LNCaP clone FGC (cell line): ENCODE measurements at regions not wholly inside any gene's neighbourhood (a gene's known extent, or its start where the extent isn't known, plus 50 kb on each side); places are given as distances from the start of the nearest gene placed in this dataset.
"Not testable (repeated sequence)": the region's sequence is repeated elsewhere in the genome, so short reads cannot be mapped to it uniquely, and the experiment has no call there.

Experiments
- DNase-seq: peaks from one replicate; pipeline ENCODE4 v3.0.0-alpha.2; 2011; ENCODE audit warnings: low read depth
- H3K4me3 ChIP-seq: 2 replicates; pipeline ENCODE4 v1.5.1; 2011; ENCODE audit warnings: mild to moderate bottlenecking, low read depth, low read length, control low read depth

- H3K4me3 ChIP-seq, DNase-seq: not testable (repeated sequence)
Measured at GRCh38 chr21:9011916-9012315, 1509.5 kb upstream of the TPTE start.

GRCh38 chr21:9013502-9014242, 1507.7 kb upstream of the TPTE start:
- DNase-seq, H3K4me3 ChIP-seq: not testable (repeated sequence)

DNA sequence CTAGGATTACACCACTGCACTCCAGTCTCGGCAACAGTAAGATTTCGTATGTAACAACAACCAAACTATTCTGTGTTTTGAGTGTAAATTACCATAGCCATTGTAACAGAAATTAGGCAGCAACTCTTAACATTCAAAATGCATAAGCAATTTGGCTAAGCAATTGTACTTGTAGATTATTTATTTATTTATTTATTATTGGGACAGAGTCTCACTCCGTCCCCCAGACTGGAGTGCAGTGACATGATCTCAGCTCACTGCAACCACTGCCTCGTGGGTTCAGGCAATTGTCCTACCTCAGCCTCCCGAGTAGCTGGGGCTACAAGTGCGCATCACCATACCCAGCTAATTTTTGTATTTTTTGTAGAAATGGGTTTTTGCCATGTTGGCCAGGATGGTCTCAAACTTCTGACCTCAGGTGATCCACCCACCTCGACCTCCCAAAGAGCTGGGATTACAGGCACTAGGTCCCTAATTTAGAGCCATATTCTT, 1507.1 kb upstream of the TPTE start:
- not testable (repeated sequence) for H3K4me3 ChIP-seq, DNase-seq

DNA sequence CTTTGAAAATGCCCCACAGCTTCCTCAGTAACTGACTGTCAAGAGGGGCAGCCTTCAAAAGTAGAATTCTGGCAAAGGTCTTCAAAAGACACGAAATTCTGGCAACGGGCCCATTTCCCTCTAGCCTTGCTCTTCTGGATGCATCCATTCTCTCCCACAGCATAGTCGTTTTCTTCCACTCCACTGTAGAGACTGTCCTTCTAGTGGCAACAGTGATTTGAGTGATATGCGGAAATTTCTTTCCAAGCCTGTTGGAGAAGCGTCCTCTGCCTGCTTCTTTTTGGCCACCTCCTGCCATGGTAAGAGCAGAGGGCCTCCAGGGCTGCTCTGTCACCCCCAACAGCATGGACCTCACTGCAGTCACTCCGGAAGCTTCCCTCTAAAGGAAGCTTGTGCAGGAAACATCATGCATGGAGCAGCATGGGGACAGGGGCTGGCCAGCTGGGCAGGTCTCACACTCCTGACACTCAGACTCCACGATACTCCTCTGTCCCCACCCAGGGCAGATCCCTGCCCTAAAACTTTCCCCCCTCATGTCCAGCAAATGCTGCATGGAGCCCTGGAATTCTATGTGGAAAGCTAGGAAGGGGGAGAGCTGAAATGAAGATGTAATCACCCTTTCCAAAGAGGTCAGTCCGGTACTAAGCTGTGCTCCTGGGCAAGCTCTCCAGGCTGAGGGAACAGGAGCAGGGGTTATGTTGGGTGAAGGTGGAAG, 1505.7 kb upstream of the TPTE start:
- H3K4me3 ChIP-seq, DNase-seq: not testable (repeated sequence)

DNA sequence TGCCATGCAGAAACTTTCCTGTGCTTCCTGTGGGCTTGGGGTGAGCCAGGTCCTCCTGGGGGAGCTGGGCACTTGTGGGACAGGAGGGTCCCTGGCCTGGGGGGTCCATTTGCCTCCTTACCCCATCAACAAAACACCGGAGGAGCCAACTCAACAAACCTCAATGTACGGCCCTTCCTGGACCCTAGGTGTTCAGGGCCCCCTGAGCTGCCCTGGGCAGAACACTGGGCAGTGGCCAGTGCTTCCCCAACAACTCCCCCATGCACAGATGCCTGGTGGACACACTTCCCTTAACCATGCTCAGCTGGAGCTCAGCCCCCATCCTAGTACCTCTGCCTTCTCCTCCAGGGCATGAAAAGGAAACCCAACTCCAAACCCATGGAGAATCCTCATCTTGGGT, 1504.2 kb upstream of the TPTE start:
- DNase-seq, H3K4me3 ChIP-seq: not testable (repeated sequence)

DNA sequence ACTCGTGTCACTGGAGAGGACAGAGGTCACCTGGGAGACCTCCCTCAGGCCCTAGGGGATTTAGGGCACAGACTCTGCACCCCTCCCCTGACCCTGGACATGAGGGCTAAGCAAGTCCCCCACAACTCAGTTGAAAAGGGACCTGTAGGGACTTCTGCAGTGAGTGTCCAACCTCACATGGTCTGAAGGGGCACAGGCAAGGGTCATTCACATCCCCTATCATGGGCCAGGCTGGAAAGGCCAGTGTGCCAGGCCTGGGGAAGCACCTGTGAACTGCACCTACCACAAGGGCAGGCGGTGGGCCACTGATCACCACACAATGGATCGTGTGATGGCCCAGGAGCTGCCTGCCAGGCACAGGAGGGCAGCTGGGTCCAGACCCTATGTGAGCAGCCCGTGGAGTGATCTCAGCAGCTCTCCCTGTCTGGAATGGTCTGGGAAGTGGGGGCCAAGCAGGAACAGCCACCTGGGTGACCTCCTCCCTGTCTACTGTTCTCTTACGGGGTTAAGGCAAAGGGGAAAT, 1502.6 kb upstream of the TPTE start:
- H3K4me3 ChIP-seq, DNase-seq: not testable (repeated sequence)

DNA sequence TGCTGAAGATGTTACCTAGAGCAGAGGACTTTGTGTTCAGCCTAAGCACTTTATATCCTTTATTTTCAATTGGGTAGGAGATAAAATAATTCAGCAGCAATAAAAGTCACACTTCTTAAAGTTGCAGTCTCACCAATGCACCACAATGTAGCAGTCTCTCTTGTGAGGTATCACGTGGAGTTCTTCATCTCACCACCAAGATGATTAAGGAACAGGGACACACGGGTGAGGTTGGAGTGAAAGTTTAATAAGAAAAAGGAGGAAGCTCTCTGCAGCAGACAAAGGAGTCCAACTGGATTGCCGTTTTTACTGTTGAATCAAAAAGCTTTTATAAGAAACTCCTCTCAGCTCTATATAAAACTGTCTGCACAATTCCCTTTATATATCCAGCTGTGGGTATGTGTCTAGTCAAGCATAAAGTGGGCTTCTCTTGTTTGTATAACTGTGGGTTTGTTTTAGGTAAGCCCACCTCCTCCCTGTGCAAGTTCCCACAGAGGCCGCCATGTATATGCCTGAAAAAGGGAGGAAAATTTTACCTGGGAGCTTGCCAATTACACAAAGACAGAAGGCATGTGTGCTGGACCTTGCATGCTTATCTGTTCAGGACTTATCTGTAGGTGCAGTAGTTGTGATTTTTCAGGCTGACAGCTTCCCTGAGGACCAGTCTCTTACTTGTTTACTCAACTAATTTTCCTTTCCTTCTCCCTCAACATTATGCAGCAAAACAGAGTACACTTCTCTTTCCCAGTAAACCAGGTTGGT, 1497.2 kb upstream of the TPTE start:
- DNase-seq, H3K4me3 ChIP-seq: not testable (repeated sequence)

DNA sequence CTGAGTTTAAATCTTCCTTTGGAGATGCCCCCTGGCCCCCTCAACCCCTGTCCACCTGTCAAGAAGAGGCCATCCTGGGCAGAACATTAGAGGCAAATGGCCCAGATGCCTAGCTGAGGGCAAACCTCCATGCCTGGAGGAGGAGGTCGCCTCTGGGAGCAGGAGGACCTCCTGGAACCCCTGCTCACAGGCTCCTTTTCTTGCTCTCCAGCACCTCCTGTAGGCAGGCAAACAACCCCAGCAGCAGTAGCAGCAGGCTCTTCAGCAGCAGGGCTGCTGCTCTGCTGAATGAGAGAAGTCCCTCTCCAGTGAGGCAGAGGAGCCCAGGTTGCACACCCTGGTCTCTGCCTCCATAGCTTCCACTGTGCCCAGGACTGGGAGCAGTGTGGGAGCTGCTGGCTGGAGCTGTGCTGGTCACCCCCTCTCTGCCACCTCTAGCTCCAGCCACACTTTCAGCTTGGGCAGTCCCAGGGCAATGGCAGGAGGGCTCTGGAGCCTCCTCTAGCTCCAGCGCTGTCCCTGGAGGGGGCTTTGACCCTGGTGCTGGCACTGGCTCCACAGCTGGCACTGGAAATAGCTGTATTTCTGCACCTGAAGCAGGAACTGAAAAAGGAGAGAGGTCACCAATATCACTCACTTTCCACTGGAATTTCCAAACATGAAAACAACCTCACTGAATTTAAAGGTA, 1494.5 kb upstream of the TPTE start:
- not testable (repeated sequence) for H3K4me3 ChIP-seq, DNase-seq

DNA sequence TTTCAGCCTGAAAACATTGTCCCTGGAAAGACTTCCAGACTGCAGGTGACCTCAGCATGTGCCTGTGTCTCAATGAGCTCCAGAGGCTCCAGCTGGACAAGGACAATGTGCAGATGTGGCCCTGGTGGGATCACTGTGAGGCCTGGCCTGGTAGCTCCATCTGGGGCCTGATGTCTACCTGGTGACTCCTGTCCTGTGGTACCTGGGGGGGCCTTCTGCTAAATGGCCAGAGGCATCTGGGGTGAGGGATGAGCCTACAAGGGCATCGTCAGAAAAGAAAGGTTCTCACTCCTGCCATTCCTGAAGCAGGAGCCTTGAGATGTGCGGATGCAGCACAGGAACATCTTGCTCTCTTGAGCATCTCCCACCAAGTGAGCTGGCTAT, 1494.0 kb upstream of the TPTE start:
- not testable (repeated sequence) for H3K4me3 ChIP-seq, DNase-seq

GRCh38 chr21:9028624-9029431, 1492.6 kb upstream of the TPTE start:
- not testable (repeated sequence) for H3K4me3 ChIP-seq, DNase-seq

GRCh38 chr21:9030141-9030665, 1491.2 kb upstream of the TPTE start:
- DNase-seq, H3K4me3 ChIP-seq: not testable (repeated sequence)

DNA sequence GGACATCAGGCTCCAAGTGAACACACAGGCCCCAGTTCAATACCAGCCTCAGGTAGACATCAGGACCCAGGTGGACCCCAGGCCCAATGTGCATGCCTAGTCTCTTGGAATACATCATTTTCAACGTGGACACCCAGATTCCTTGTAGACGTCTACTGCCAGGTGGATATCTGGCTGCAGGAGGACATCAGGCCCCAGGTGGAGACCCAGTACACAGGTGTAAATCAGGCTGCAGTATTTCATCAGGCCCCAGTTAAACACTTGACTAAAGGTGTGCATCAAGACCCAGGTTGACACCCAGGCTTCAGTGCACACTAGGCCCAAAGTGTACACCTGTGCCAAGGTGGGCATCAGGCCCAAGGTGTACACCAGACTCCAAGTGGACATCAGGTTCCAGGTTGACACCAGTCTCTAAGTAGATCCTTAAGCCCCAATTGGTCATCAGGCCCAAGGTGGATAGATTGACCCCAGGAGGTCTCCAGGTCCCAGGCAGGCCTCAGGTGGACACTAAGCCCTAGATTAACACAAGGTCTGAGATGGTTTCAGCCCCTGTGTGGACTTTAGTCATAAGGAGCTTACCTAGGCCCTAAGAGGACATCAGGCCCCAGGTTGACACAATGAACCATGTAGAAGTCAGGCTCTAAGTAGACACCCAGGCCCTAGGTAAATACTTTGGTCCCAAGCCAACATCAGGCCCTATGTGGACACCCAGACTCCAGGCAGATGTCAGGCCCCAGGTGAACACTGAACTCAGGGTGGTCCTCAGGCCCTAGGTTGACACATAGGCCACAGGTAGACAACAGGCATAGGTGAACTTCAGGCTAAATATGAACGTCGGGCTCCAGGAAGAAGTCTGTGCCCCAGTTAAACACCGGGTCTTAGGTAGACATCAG, 1489.7 kb upstream of the TPTE start:
- not testable (repeated sequence) for DNase-seq, H3K4me3 ChIP-seq

- H3K4me3 ChIP-seq, DNase-seq: not testable (repeated sequence)
Measured at GRCh38 chr21:9032547-9032946, 1488.8 kb upstream of the TPTE start.

DNA sequence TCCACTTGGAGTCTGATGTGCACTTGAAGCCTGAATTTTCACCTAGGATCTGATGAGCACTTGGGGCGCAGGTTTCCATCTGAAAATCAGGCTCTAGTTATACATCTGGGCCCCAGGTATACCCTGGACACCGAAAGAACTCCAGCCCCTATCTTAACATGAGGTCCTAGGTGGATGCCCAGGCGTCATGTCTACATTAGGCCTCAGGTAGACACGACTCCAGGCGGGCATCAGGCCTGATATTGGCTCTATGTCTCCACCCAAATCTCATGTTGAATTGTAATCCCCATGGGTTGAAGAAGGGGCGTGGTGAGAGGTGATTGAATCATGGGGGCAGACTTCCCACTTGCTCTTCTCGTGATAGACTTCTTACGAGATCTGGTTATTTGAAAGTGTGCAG, 1488.1 kb upstream of the TPTE start:
- not testable (repeated sequence) for DNase-seq

DNA sequence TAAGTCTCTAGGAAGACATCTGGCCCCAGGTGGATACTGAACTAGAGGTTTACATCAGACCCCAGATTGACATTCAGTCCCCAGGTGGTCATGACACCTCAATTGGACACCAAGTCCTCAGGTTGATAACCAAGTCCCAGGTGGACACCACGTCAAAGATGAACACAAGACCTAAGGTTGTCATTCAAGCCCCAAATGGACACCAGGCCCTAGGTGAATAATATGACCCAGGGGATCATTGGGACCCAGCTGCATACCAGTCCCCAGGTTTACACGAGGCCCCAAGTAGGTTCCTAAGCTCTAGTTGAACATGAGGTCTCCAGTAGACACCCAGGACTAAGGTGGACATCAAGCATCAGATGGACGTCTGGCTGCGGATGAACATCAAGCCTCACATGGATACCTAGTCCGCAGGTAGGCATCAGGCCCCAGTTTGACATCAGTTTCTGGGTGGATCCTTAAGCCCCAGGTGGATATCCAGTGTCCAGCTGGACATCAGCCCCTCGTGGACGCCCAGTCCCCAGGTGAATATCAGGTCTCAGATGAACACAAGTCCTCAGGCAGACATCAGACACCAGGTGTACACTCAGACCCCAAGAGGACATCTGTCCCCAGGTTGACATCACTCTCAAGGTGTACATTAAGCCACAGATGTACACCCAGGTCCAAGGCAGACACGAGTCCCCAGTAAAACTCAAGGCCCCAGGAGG, 1486.7 kb upstream of the TPTE start:
- not testable (repeated sequence) for H3K4me3 ChIP-seq, DNase-seq

More for the DNA sequence above, 1488.1 kb upstream of the TPTE start:
- H3K4me3 ChIP-seq, result not testable (repeated sequence)

DNA sequence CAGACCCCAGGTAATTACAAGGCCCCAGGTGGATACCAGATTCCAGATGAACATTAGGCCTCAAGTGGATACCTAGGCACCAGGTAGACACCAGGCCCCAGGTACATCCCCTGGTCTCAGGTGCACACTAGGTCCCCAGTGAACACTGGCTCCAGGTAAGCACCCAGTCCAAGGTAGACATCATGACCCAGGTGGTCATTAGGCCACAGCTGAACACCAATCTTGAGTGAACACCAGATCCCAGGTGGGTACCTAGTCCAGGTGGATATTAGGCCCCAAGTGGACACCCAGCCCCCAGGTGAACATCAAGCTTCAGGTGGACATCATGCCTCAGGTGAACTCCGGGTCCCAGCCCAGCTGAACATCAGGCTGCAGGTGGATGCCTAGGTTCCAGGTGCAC, 1486.2 kb upstream of the TPTE start:
- not testable (repeated sequence) for DNase-seq, H3K4me3 ChIP-seq
